WTC11 (cell line): ENCODE measurements at regions not wholly inside any gene's neighbourhood (a gene's known extent, or its start where the extent isn't known, plus 50 kb on each side); places are given as distances from the start of the nearest gene placed in this dataset.
"Not testable (repeated sequence)": the region's sequence is repeated elsewhere in the genome, so short reads cannot be mapped to it uniquely, and the experiment has no call there.

ENCODE experiments used
- ATAC-seq: fragments of 200-7000 bp; cut with Tn5 transposase; 2 replicates; pipeline ENCODE4 v1.10.0; 2021; ENCODE audit warnings: mild to moderate bottlenecking, moderate library complexity
- CTCF ChIA-PET: fragments of 300-600 bp; sonication (Branson Sonifier 250); formaldehyde crosslinking; loops from one replicate; lab custom pipeline; 2021; ENCODE audit warnings: antibody characterized with exemption; lab: Charles Lee
- POLR2A ChIA-PET: fragments of 350-600 bp; sonication (Branson Sonifier 250); formaldehyde crosslinking; loops from one replicate; lab custom pipeline; 2021; ENCODE audit warnings: antibody characterized with exemption; lab: Charles Lee
- DNase-seq: peaks from one replicate; pipeline ENCODE4 v3.0.0; 2021; ENCODE audit warnings: low spot score
- H3K27ac Mint-ChIP-seq: 2 replicates; pipeline ENCODE4 v1.8.0; 2021; ENCODE audit warnings: mixed read lengths
- H3K27me3 Mint-ChIP-seq: 2 replicates; pipeline ENCODE4 v1.8.0; 2021; ENCODE audit warnings: low read depth, mild to moderate bottlenecking, moderate library complexity, mixed read lengths
- H3K36me3 Mint-ChIP-seq: 2 replicates; pipeline ENCODE4 v1.8.0; 2021; ENCODE audit warnings: mixed read lengths
- H3K4me1 Mint-ChIP-seq: 2 replicates; pipeline ENCODE4 v1.8.0; 2022; ENCODE audit warnings: mixed read lengths
- H3K4me3 Mint-ChIP-seq: 2 replicates; pipeline ENCODE4 v1.8.0; 2021; ENCODE audit warnings: mild to moderate bottlenecking, moderate library complexity, mixed read lengths
- H3K9me3 Mint-ChIP-seq: 2 replicates; pipeline ENCODE4 v1.8.0; 2021; ENCODE audit warnings: mixed read lengths
- ARID4B ChIP-seq: sonication (generic); formaldehyde crosslinking; IDR thresholded peaks from 2 replicates; pipeline ENCODE4 v1.8.0; 2023; ENCODE audit warnings: missing genetic modification reagents, mild to moderate bottlenecking, borderline replicate concordance
- ATF6 ChIP-seq: sonication (generic); formaldehyde crosslinking; IDR thresholded peaks from 2 replicates; pipeline ENCODE4 v1.8.1; 2023; ENCODE audit warnings: mild to moderate bottlenecking, missing genetic modification reagents
- CREM ChIP-seq: sonication (generic); formaldehyde crosslinking; IDR thresholded peaks from 2 replicates; pipeline ENCODE4 v1.8.1; 2022; ENCODE audit warnings: mild to moderate bottlenecking, missing genetic modification reagents, moderate library complexity
- FOXP4 ChIP-seq: sonication (generic); formaldehyde crosslinking; IDR thresholded peaks from 2 replicates; pipeline ENCODE4 v1.8.0; 2022; ENCODE audit warnings: mild to moderate bottlenecking, missing genetic modification reagents
- GRHL2 ChIP-seq: fragments of 250-450 bp; sonication (Bioruptor Pico); IDR thresholded peaks from 2 replicates; pipeline ENCODE4 v1.8.0; 2022; ENCODE audit warnings: mild to moderate bottlenecking, moderate library complexity; ENCODE audit not compliant: insufficient replicate concordance, severe bottlenecking
- HMGA2 ChIP-seq: fragments of 250-450 bp; sonication (Bioruptor Pico); IDR thresholded peaks from 2 replicates; pipeline ENCODE4 v1.4.0; 2021; ENCODE audit warnings: mild to moderate bottlenecking, moderate library complexity
- JUN ChIP-seq: sonication (generic); formaldehyde crosslinking; IDR thresholded peaks from 2 replicates; pipeline ENCODE4 v1.8.0; 2023; ENCODE audit warnings: mild to moderate bottlenecking, missing genetic modification reagents
- MAX ChIP-seq: sonication (generic); formaldehyde crosslinking; IDR thresholded peaks from 2 replicates; pipeline ENCODE4 v1.8.0; 2022; ENCODE audit warnings: mild to moderate bottlenecking, missing genetic modification reagents
- TP53 ChIP-seq: sonication (generic); formaldehyde crosslinking; IDR thresholded peaks from 2 replicates; pipeline ENCODE4 v1.8.1; 2023; ENCODE audit warnings: mild to moderate bottlenecking, missing genetic modification reagents
- ZBTB21 ChIP-seq: sonication (generic); formaldehyde crosslinking; IDR thresholded peaks from 2 replicates; pipeline ENCODE4 v1.8.1; 2023; ENCODE audit warnings: mild to moderate bottlenecking, missing genetic modification reagents, borderline replicate concordance
- ZNF121 ChIP-seq: sonication (generic); formaldehyde crosslinking; IDR thresholded peaks from 2 replicates; pipeline ENCODE4 v1.8.0; 2023; ENCODE audit warnings: missing genetic modification reagents
- ZNF416 ChIP-seq: fragments of 250-450 bp; sonication (Bioruptor Pico); IDR thresholded peaks from 2 replicates; pipeline ENCODE4 v1.9.0; 2021; ENCODE audit warnings: mild to moderate bottlenecking, inconsistent platforms
- ZNF532 ChIP-seq: fragments of 250-450 bp; sonication (Bioruptor Pico); IDR thresholded peaks from 2 replicates; pipeline ENCODE4 v1.9.0; 2021; ENCODE audit warnings: mild to moderate bottlenecking, borderline replicate concordance

GRCh38 chr5:174462129-174462528 lies 262.3 kb upstream of the MSX2 start (continued):
- no peak for TF ChIP-seq ZNF532 (CRISPR knock-in tag)

- POLR2A ChIA-PET = no interaction called here
- CTCF ChIA-PET = interaction anchor here (0.6 to 3.7 kb wide), 11 partner anchors 10 to 120 kb away, joined by 3 to 34 read pairs (median 3); no protein-coding TSS in a partner anchor
- H3K27me3 Mint-ChIP-seq = peaks cover 3% of the 10 kb centered on the region; the same call in 1 of the 2 replicates
- H3K9me3 Mint-ChIP-seq = peaks cover 10% of the 10 kb centered on the region
- H3K4me3 Mint-ChIP-seq = no peak overlapping the region
- peaks cover 2% of the 10 kb centered on the region; the same call in 1 of the 2 replicates for H3K36me3 Mint-ChIP-seq
- H3K27ac Mint-ChIP-seq = no peak overlapping the region
- H3K4me1 Mint-ChIP-seq = peaks cover 18% of the 10 kb centered on the region
- TF ChIP-seq ZBTB21 (CRISPR knock-in tag) (no peak), TP53 (CRISPR knock-in tag) (no peak), ARID4B (CRISPR knock-in tag) (no peak), CREM (CRISPR knock-in tag) (no peak), ZNF416 (CRISPR knock-in tag) (no peak), JUN (CRISPR knock-in tag) (no peak), ZNF121 (CRISPR knock-in tag) (no peak), HMGA2 (no peak), MAX (CRISPR knock-in tag) (no peak), GRHL2 (no peak), FOXP4 (CRISPR knock-in tag) (no peak), ATF6 (no peak)
- DNase-seq = no peak
- peak; percentile 66 for ATAC-seq
Observed at GRCh38 chr5:174464504-174465165, 259.7 kb upstream of the MSX2 start.

- H3K4me3 Mint-ChIP-seq, ATAC-seq, POLR2A ChIA-PET, H3K36me3 Mint-ChIP-seq, H3K4me1 Mint-ChIP-seq, H3K27me3 Mint-ChIP-seq, H3K27ac Mint-ChIP-seq, CTCF ChIA-PET, DNase-seq: not testable (repeated sequence)
- peaks cover 27% of the 10 kb centered on the region for H3K9me3 Mint-ChIP-seq
Observed at GRCh38 chr5:174471528-174471927, 252.9 kb upstream of the MSX2 start.
